Testis (tissue), 2 donors: ENCODE measurements at regions not wholly inside any gene's neighbourhood (a gene's known extent, or its start where the extent isn't known, plus 50 kb on each side); places are given as distances from the start of the nearest gene placed in this dataset.

Experiments used
- DNase-seq: peaks from one replicate; pipeline ENCODE4 v3.0.0-alpha.2; 2019
- H3K27ac ChIP-seq, 2 donors: fragments of 200-600 bp; sonication (generic); one replicate each; pipeline ENCODE4 v1.5.1; 2019
- H3K27me3 ChIP-seq: fragments of 200-600 bp; sonication (generic); one replicate; pipeline ENCODE4 v1.5.1; 2019
- H3K36me3 ChIP-seq: fragments of 200-600 bp; sonication (generic); one replicate; pipeline ENCODE4 v1.5.1; 2017; ENCODE audit warnings: low read depth; ENCODE audit errors: missing control alignments
- H3K4me1 ChIP-seq: fragments of 200-600 bp; sonication (generic); one replicate; pipeline ENCODE4 v1.5.1; 2019
- H3K4me3 ChIP-seq, 2 donors: fragments of 200-600 bp; sonication (generic); one replicate each; pipeline ENCODE4 v1.5.1; 2017 to 2019
- H3K9me3 ChIP-seq: fragments of 200-600 bp; sonication (generic); one replicate; pipeline ENCODE4 v1.5.1; 2017
- POLR2A ChIP-seq: fragments of 450-650 bp; IDR thresholded peaks from one replicate; pipeline ENCODE4 v1.6.1; 2017; ENCODE audit warnings: antibody characterized with exemption, mild to moderate bottlenecking, moderate library complexity
- WGBS, 2 donors: methylation state at CpG; one replicate each; pipeline ENCODE4 v1.1.5; 2018; 5-methylcytosine and 5-hydroxymethylcytosine counted together
- intact Hi-C: fragments of 100-400 bp; cut with DNase I; formaldehyde crosslinking; loops from one replicate; pipeline ENCODE4 v1.15.1; 2023; ENCODE audit warnings: low total_unique reads
- TF ChIP-seq, protein P1 (sequence below), 3 experiments: fragments of 450-650 bp in 2 of 3; fragments of 200-600 bp in 1 of 3; sonication (generic) in 1 of 3; IDR thresholded peaks; one replicate each; pipeline ENCODE4 v1.5.1; 2016 to 2019; ENCODE audit warnings: antibody characterized with exemption in 3 of 3, mild to moderate bottlenecking in 2 of 3, moderate library complexity in 1 of 3

- TF ChIP-seq, protein P1, sequence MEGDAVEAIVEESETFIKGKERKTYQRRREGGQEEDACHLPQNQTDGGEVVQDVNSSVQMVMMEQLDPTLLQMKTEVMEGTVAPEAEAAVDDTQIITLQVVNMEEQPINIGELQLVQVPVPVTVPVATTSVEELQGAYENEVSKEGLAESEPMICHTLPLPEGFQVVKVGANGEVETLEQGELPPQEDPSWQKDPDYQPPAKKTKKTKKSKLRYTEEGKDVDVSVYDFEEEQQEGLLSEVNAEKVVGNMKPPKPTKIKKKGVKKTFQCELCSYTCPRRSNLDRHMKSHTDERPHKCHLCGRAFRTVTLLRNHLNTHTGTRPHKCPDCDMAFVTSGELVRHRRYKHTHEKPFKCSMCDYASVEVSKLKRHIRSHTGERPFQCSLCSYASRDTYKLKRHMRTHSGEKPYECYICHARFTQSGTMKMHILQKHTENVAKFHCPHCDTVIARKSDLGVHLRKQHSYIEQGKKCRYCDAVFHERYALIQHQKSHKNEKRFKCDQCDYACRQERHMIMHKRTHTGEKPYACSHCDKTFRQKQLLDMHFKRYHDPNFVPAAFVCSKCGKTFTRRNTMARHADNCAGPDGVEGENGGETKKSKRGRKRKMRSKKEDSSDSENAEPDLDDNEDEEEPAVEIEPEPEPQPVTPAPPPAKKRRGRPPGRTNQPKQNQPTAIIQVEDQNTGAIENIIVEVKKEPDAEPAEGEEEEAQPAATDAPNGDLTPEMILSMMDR (IDR thresholded peaks at IDR 0.05) = no peak
- TF ChIP-seq POLR2A = no peak
- 71 to 76% methylated on average over 19 to 21 of the region's 21 CpGs for WGBS, 2 donors
- intact Hi-C loops = no loop called here
- Histone ChIP-seq H3K4me1 (no peaks in the 10 kb centered on the region), H3K9me3 (no peaks in the 10 kb centered on the region), H3K36me3 (no peaks in the 10 kb centered on the region), H3K4me3 (no peak overlapping the region), H3K27me3 (no peaks in the 10 kb centered on the region), H3K27ac (no peak overlapping the region)
- no peak for DNase-seq
These were observed 75.2 kb downstream of the MICALL2 start for GRCh38 chr7:1384113-1384415.
